GM12891 (cell line): ENCODE measurements at regions not wholly inside any gene's neighbourhood (a gene's known extent, or its start where the extent isn't known, plus 50 kb on each side); places are given as distances from the start of the nearest gene placed in this dataset.

Source experiments
- POLR2A ChIP-seq: IDR thresholded peaks from 2 replicates; pipeline ENCODE4 v1.6.1; 2011; ENCODE audit warnings: low read depth, low read length, control low read depth
- POLR2AphosphoS5 ChIP-seq: IDR thresholded peaks from 2 replicates; pipeline ENCODE4 v1.6.1; 2011; ENCODE audit warnings: low read depth, low read length, control low read depth
- POU2F2 ChIP-seq: IDR thresholded peaks from 2 replicates; pipeline ENCODE4 v1.6.1; 2011; ENCODE audit warnings: low read depth, mild to moderate bottlenecking, control low read depth, low read length, moderate library complexity

GRCh38 chr1:221800831-221801230, 58.9 kb upstream of the DUSP10 start:
- TF ChIP-seq POLR2A (no peak), POLR2AphosphoS5 (no peak), POU2F2 (no peak)
